ENCODE measurements at regions not wholly inside any gene's neighbourhood (a gene's known extent, or its start where the extent isn't known, plus 50 kb on each side); places are given as distances from the start of the nearest gene placed in this dataset.

DNA sequence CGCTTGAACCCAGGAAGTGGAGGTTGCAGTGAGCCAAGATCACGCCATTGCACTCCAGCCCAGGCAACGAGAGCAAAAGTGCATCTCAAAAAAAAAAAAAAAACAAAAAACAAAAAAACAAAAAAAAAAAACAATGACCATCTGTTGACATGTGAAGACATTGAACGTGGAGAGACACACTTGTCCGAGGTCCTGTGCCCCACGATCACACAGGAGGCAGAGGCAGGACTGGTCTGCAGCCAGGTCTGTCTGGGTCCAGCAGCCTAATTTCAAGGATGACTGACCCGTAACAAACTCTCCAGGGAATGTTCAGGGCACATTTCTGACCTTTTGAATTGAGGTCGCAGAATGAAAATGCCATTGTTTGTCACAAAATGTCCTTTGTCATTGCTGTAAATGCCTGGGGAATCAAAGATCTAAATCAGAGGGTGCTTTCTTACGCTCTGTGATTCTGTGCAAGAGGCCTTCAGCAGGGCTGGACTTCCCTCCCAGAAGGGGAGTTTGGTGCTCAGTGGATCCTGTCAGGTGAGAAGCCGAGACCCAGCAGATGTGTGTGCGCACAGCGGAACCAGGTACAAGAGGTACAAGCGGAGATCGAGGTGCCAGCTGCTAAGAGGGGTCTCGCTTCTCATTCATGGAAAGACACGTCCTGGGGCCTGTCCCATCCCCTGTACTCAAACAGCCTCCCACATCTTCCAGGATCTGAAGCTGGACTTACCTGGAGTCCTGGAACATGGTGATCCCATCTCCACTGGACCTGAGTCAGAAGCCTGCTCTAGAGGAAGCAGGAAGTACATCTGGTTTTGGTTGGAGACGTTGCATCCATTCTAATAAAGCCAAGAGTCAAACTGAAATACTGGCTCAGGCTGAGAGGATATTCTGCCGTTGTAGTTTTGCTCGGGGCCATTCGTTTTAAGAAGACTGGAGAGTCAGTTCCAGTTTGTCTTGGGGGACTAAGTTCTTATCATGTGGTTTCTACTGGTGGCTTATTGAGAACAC, 95.8 kb downstream of the IRF8 start:
- no peaks in the 10 kb centered on the region for H3K4me1 ChIP-seq (ENCODE audit: control insufficient read depth, extremely low read depth, insufficient read depth, low read length)
- POLR2A ChIA-PET, result no interaction called here
- CTCF ChIA-PET, result interaction anchor here (1.5 to 14.3 kb wide), 4 partner anchors 8 to 174 kb away, joined by 4 to 564 read pairs (median 11); no protein-coding TSS in a partner anchor
- no TSS peak for BruUV-seq (replicated peaks)
- H3K79me2 ChIP-seq (ENCODE audit: control insufficient read depth, insufficient read depth, low read length), result no peaks in the 10 kb centered on the region
- FAIRE-seq (no peak), DNase-seq (ENCODE audit: low read depth, low spot score) (no peak)
- no peak overlapping the region for H3K4me2 ChIP-seq (ENCODE audit: insufficient read depth, low read length)
- H3K27ac ChIP-seq (ENCODE audit: insufficient read depth, low read depth, low read length), result no peak overlapping the region
- dilution Hi-C loops (cut with MboI; ENCODE audit: extremely low pct_ligation_motif_present, low sequenced_read_pairs) (no loop called here), intact Hi-C loops (cut with micrococcal nuclease) (no loop called here)
- no peaks in the 10 kb centered on the region for H3K9me3 ChIP-seq (replicated peaks; ENCODE audit: control insufficient read depth, insufficient read depth, low read length)
- no peak overlapping the region for H3K4me3 ChIP-seq (replicated peaks in 1 of 3; ENCODE audit: insufficient read depth in 1 of 3, low read depth in 1 of 3, low read length in 3 of 3)
- H4K20me1 ChIP-seq (replicated peaks; ENCODE audit: control insufficient read depth, extremely low read depth, insufficient read depth, low read length), result no peaks in the 10 kb centered on the region
- no peak overlapping the region for H2AFZ ChIP-seq (ENCODE audit: low read depth, low read length)
- no peak overlapping the region for H3K9ac ChIP-seq (replicated peaks; ENCODE audit: extremely low read depth, insufficient read depth, low read length)
- peaks cover 0 to 2% of the 10 kb centered on the region in 2 experiments for H3K27me3 ChIP-seq (ENCODE audit: control insufficient read depth in 2 of 2, insufficient read depth in 2 of 2, low read length in 2 of 2)
- H3K9me1 ChIP-seq (replicated peaks; ENCODE audit: control insufficient read depth, extremely low read depth, insufficient read depth, low read length), result no peaks in the 10 kb centered on the region
- no peaks in the 10 kb centered on the region for H3K36me3 ChIP-seq (ENCODE audit: control insufficient read depth in 2 of 2, extremely low read depth in 1 of 2, insufficient read depth in 2 of 2, low read length in 2 of 2)
- no peak for TF ChIP-seq JUN (IDR thresholded peaks at IDR 0.05; ENCODE audit: borderline replicate concordance, insufficient read depth, insufficient read length, low read depth)
- TF ChIP-seq EZH2 (IDR thresholded peaks at IDR 0.05; ENCODE audit: borderline replicate concordance, low read depth, low read length, severe bottlenecking), result no peak
- TF ChIP-seq POLR2AphosphoS5 (IDR thresholded peaks at IDR 0.05; ENCODE audit: insufficient read depth, low read depth, low read length), result no peak
- TF ChIP-seq MYC (IDR thresholded peaks at IDR 0.05; ENCODE audit: low read depth, low read length), result no peak
- TF ChIP-seq, protein P1, sequence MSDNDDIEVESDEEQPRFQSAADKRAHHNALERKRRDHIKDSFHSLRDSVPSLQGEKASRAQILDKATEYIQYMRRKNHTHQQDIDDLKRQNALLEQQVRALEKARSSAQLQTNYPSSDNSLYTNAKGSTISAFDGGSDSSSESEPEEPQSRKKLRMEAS (IDR thresholded peaks at IDR 0.05; ENCODE audit: insufficient read depth, insufficient read length), result no peak
- no peak for TF ChIP-seq GATA2 (IDR thresholded peaks at IDR 0.05; ENCODE audit: insufficient read depth, insufficient read length, low read depth, low read length)
- TF ChIP-seq, protein P2, sequence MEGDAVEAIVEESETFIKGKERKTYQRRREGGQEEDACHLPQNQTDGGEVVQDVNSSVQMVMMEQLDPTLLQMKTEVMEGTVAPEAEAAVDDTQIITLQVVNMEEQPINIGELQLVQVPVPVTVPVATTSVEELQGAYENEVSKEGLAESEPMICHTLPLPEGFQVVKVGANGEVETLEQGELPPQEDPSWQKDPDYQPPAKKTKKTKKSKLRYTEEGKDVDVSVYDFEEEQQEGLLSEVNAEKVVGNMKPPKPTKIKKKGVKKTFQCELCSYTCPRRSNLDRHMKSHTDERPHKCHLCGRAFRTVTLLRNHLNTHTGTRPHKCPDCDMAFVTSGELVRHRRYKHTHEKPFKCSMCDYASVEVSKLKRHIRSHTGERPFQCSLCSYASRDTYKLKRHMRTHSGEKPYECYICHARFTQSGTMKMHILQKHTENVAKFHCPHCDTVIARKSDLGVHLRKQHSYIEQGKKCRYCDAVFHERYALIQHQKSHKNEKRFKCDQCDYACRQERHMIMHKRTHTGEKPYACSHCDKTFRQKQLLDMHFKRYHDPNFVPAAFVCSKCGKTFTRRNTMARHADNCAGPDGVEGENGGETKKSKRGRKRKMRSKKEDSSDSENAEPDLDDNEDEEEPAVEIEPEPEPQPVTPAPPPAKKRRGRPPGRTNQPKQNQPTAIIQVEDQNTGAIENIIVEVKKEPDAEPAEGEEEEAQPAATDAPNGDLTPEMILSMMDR (IDR thresholded peaks at IDR 0.05; ENCODE audit: extremely low read depth in 1 of 2, insufficient read depth in 1 of 2, low read depth in 1 of 2, low read length in 2 of 2), result no peak
- no peak for TF ChIP-seq POLR2A (IDR thresholded peaks at IDR 0.05; ENCODE audit: low read depth, low read length)
- TF ChIP-seq FOS (IDR thresholded peaks at IDR 0.05; ENCODE audit: borderline replicate concordance, insufficient read depth, low read length), result no peak

Measured in endothelial cell of umbilical vein (primary cell).